ENCODE measurements at regions not wholly inside any gene's neighbourhood (a gene's known extent, or its start where the extent isn't known, plus 50 kb on each side); places are given as distances from the start of the nearest gene placed in this dataset.

- no peak for TF ChIP-seq CTCF (IDR thresholded peaks at IDR 0.05; ENCODE audit: poor library complexity)
- TF ChIP-seq EZH2 (IDR thresholded peaks at IDR 0.05; ENCODE audit: borderline replicate concordance), result no peak
- TF ChIP-seq EZH2phosphoT487 (IDR thresholded peaks at IDR 0.05; ENCODE audit: low read depth, severe bottlenecking, unreplicated experiment), result no peak
These were observed 258.9 kb downstream of the ICOS start for GRCh38 chr2:204195498-204195897.
